MM.1S (cell line): ENCODE measurements at regions not wholly inside any gene's neighbourhood (a gene's known extent, or its start where the extent isn't known, plus 50 kb on each side); places are given as distances from the start of the nearest gene placed in this dataset.

Source experiments
- DNase-seq: peaks from one replicate; pipeline ENCODE4 v3.0.0-alpha.2; 2015
- H2AFZ ChIP-seq: fragments of 300-600 bp; sonication (generic); 2 replicates; pipeline ENCODE4 v1.6.0; 2016; ENCODE audit warnings: antibody characterized with exemption, low read length
- H3F3A ChIP-seq: fragments of 300-600 bp; sonication (generic); 2 replicates; pipeline ENCODE4 v1.6.1; 2016; ENCODE audit warnings: mild to moderate bottlenecking, antibody characterized with exemption, low read length, moderate library complexity, mixed read lengths; ENCODE audit not compliant: insufficient read depth
- H3K27ac ChIP-seq: fragments of 300-600 bp; sonication (generic); 2 replicates; pipeline ENCODE4 v1.5.1; 2016; ENCODE audit warnings: mild to moderate bottlenecking, low read length
- H3K27me3 ChIP-seq: fragments of 300-600 bp; sonication (generic); replicated peaks from 2 replicates; pipeline ENCODE4 v1.6.0; 2016; ENCODE audit warnings: low read length; ENCODE audit not compliant: insufficient read depth
- H3K36me3 ChIP-seq: fragments of 300-600 bp; sonication (generic); replicated peaks from 2 replicates; pipeline ENCODE4 v1.6.1; 2016; ENCODE audit warnings: mild to moderate bottlenecking, low read length, mixed read lengths; ENCODE audit not compliant: insufficient read depth
- H3K4me1 ChIP-seq: fragments of 300-600 bp; sonication (generic); 2 replicates; pipeline ENCODE4 v1.6.1; 2016; ENCODE audit warnings: low read length, mixed read lengths
- H3K4me2 ChIP-seq: fragments of 300-600 bp; sonication (generic); 2 replicates; pipeline ENCODE4 v1.6.0; 2016; ENCODE audit warnings: low read depth, low read length
- H3K4me3 ChIP-seq: fragments of 300-600 bp; sonication (generic); 2 replicates; pipeline ENCODE4 v1.5.1; 2016; ENCODE audit warnings: low read length, mixed read lengths
- H3K79me2 ChIP-seq: fragments of 300-600 bp; sonication (generic); 2 replicates; pipeline ENCODE4 v1.6.1; 2016; ENCODE audit warnings: mixed run types, low read length, mixed read lengths
- H3K9ac ChIP-seq: fragments of 300-600 bp; sonication (generic); 2 replicates; pipeline ENCODE4 v1.6.1; 2016; ENCODE audit warnings: low read length, mixed read lengths
- H3K9me2 ChIP-seq: fragments of 300-600 bp; sonication (generic); replicated peaks from 2 replicates; pipeline ENCODE4 v1.6.1; 2016; ENCODE audit warnings: mild to moderate bottlenecking, low read length, mixed read lengths; ENCODE audit not compliant: insufficient read depth
- H3K9me3 ChIP-seq: fragments of 300-600 bp; sonication (generic); replicated peaks from 2 replicates; pipeline ENCODE4 v1.6.1; 2016; ENCODE audit warnings: mild to moderate bottlenecking, low read length, mixed read lengths; ENCODE audit not compliant: insufficient read depth
- H4K20me1 ChIP-seq: fragments of 300-600 bp; sonication (generic); 2 replicates; pipeline ENCODE4 v1.6.1; 2016; ENCODE audit warnings: mild to moderate bottlenecking, low read length, moderate library complexity, mixed read lengths; ENCODE audit not compliant: insufficient read depth
- EZH2 ChIP-seq: fragments of 300-600 bp; sonication (generic); optimal IDR thresholded peaks from 2 replicates; pipeline ENCODE3; 2017; ENCODE audit warnings: low read depth, mild to moderate bottlenecking, antibody characterized with exemption, low read length, mixed read lengths
- EZH2phosphoT487 ChIP-seq: fragments of 300-600 bp; sonication (generic); IDR thresholded peaks from 2 replicates; pipeline ENCODE4 v1.6.1; 2018; ENCODE audit warnings: antibody characterized with exemption, low read length
- TF ChIP-seq, protein P1 (sequence below): fragments of 300-600 bp; sonication (generic); IDR thresholded peaks from 2 replicates; pipeline ENCODE4 v1.5.1; 2016; ENCODE audit warnings: antibody characterized with exemption, low read length, mixed read lengths

DNA sequence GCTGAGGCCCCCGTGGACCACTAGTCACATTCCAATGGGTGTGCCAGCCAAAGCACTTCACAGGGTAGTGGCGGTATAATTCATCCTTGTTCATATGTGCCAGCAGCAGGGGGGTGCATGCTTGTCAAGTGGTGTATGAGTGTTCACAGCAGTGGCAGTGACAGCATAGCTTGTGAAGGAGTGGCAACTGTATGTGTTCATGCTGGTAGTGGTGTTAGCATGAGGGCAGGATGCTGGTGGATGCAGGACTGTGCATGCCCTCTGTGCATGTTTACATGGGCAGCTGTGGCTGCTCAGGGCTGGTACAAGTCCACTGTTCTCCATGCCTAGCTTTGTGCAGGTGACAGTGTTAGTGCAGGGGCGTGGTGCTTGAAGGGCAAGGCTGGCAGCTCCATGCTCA is 253.4 kb upstream of the DMAC1 start:
- Histone ChIP-seq H3K36me3 (no peaks in the 10 kb centered on the region), H3K27ac (no peak overlapping the region), H4K20me1 (no peaks in the 10 kb centered on the region), H3F3A (no peaks in the 10 kb centered on the region), H3K4me2 (no peak overlapping the region), H3K27me3 (no peaks in the 10 kb centered on the region), H3K9me2 (no peaks in the 10 kb centered on the region), H3K4me3 (no peak overlapping the region), H2AFZ (no peak overlapping the region), H3K9ac (no peak overlapping the region), H3K9me3 (no peaks in the 10 kb centered on the region), H3K79me2 (no peaks in the 10 kb centered on the region), H3K4me1 (no peaks in the 10 kb centered on the region)
- no peak for DNase-seq
- TF ChIP-seq EZH2phosphoT487, result no peak
- no peak for TF ChIP-seq EZH2
- TF ChIP-seq, protein P1, sequence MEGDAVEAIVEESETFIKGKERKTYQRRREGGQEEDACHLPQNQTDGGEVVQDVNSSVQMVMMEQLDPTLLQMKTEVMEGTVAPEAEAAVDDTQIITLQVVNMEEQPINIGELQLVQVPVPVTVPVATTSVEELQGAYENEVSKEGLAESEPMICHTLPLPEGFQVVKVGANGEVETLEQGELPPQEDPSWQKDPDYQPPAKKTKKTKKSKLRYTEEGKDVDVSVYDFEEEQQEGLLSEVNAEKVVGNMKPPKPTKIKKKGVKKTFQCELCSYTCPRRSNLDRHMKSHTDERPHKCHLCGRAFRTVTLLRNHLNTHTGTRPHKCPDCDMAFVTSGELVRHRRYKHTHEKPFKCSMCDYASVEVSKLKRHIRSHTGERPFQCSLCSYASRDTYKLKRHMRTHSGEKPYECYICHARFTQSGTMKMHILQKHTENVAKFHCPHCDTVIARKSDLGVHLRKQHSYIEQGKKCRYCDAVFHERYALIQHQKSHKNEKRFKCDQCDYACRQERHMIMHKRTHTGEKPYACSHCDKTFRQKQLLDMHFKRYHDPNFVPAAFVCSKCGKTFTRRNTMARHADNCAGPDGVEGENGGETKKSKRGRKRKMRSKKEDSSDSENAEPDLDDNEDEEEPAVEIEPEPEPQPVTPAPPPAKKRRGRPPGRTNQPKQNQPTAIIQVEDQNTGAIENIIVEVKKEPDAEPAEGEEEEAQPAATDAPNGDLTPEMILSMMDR, result no peak

DNA sequence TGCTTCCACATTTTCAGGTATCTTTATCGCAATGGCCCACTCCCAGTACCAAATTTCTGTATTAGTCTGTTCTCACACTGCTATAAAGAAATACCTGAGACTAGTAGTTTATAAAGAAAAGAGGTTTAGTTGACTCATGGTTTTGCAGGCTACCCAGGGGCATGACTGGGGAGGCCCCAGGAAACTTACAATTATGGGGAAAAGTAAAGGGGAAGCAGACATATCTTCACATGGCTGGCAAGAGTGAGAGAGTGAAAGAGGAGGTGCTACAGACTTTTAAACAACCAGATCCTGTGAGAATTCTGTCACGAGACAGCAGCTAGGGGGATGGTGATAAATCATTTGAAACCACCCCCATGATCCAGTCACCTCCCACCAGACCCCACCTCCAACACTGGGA is 238.2 kb upstream of the DMAC1 start:
- Histone ChIP-seq H4K20me1 (no peaks in the 10 kb centered on the region), H3K4me3 (no peak overlapping the region), H3K4me2 (no peak overlapping the region), H3K4me1 (no peaks in the 10 kb centered on the region), H3F3A (no peaks in the 10 kb centered on the region), H3K9me3 (no peaks in the 10 kb centered on the region), H3K9ac (no peak overlapping the region), H3K36me3 (no peaks in the 10 kb centered on the region), H3K27ac (no peak overlapping the region), H3K9me2 (no peaks in the 10 kb centered on the region), H3K27me3 (no peaks in the 10 kb centered on the region), H3K79me2 (no peaks in the 10 kb centered on the region), H2AFZ (no peak overlapping the region)
- DNase-seq, result no peak
- TF ChIP-seq EZH2 (no peak), EZH2phosphoT487 (no peak)
- TF ChIP-seq, protein P1, result no peak

DNA sequence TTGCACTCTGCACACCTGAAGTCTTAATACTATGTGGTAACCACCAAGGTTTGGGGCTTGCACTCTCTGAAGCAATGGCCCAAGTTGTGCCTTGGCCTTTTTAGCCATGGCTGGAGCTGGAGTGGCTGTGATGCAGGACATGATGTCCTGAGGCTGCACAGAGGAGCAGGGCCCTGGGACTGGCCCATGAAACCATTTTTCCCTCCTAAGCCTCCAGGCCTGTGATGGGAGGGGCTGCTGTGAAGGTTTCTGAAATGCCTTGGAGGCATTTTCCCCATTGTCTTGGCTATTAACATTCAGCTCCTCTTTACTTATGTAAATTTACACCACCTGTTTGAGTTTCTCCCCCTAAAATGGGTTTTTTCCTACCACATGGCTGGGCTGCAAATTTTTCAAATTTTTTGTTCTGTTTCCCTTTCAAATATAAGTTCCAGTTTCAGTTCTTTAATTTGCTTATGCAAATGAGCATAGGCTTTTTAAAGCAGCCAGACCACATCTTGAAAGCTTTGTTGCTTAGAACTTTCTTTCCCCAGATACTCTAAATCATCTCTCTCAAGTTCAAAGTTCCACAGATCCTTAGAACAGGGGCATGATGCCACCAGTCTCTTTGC is 237.4 kb upstream of the DMAC1 start:
- no peaks in the 10 kb centered on the region for H3F3A ChIP-seq
- no peaks in the 10 kb centered on the region for H3K4me1 ChIP-seq
- H3K4me2 ChIP-seq, result no peak overlapping the region
- H3K27ac ChIP-seq, result no peak overlapping the region
- no peaks in the 10 kb centered on the region for H4K20me1 ChIP-seq
- H3K27me3 ChIP-seq, result no peaks in the 10 kb centered on the region
- H3K9ac ChIP-seq, result no peak overlapping the region
- no peaks in the 10 kb centered on the region for H3K36me3 ChIP-seq
- no peak for DNase-seq
- H2AFZ ChIP-seq, result no peak overlapping the region
- H3K9me3 ChIP-seq, result no peaks in the 10 kb centered on the region
- H3K79me2 ChIP-seq, result no peaks in the 10 kb centered on the region
- TF ChIP-seq EZH2phosphoT487, result no peak
- TF ChIP-seq, protein P1, result no peak
- H3K4me3 ChIP-seq, result no peak overlapping the region
- no peaks in the 10 kb centered on the region for H3K9me2 ChIP-seq
